GM12878 (cell line): ENCODE measurements at regions not wholly inside any gene's neighbourhood (a gene's known extent, or its start where the extent isn't known, plus 50 kb on each side); places are given as distances from the start of the nearest gene placed in this dataset.

Experiments
- EP300 ChIP-seq, 2 experiments: fragments of 150-350 bp in 1 of 2; IDR thresholded peaks; 2 replicates each; pipeline ENCODE4 v1.6.1; 2011 to 2012; ENCODE audit warnings: low read depth in 2 of 2, low read length in 2 of 2, borderline replicate concordance in 1 of 2, improper control_type of control experiment in 1 of 2, inconsistent platforms in 1 of 2; ENCODE audit not compliant: control insufficient read depth in 1 of 2
- GABPA ChIP-seq: IDR thresholded peaks from 2 replicates; pipeline ENCODE4 v1.6.1; 2014; ENCODE audit warnings: antibody characterized with exemption, low read depth, mild to moderate bottlenecking, inconsistent platforms
- HDAC6 ChIP-seq: fragments of 200-600 bp; sonication (generic); IDR thresholded peaks from one replicate; pipeline ENCODE4 v1.8.0; 2017; ENCODE audit warnings: antibody characterized with exemption; ENCODE audit not compliant: unreplicated experiment
- POLR2A ChIP-seq: IDR thresholded peaks from 2 replicates; pipeline ENCODE4 v1.6.1; 2011; ENCODE audit warnings: low read depth, mild to moderate bottlenecking, low read length
- POLR2AphosphoS5 ChIP-seq: IDR thresholded peaks from 2 replicates; pipeline ENCODE4 v1.6.1; 2011; ENCODE audit warnings: mild to moderate bottlenecking, low read length, inconsistent platforms
- RAD51 ChIP-seq: fragments of 450-650 bp; IDR thresholded peaks from 2 replicates; pipeline ENCODE4 v1.6.1; 2016; ENCODE audit warnings: moderate library complexity, mild to moderate bottlenecking, inconsistent platforms
- SMC3 ChIP-seq: IDR thresholded peaks from 2 replicates; pipeline ENCODE4 v1.6.1; 2011; ENCODE audit warnings: low read length, improper control_type of control experiment, borderline replicate concordance
- YY1 ChIP-seq: IDR thresholded peaks from 2 replicates; pipeline ENCODE4 v1.6.1; 2011; ENCODE audit warnings: low read depth, mild to moderate bottlenecking, low read length
- TF ChIP-seq, protein P1 (sequence below): IDR thresholded peaks from 2 replicates; pipeline ENCODE4 v1.6.1; 2012; ENCODE audit warnings: low read depth, low read length, improper control_type of control experiment
- TF ChIP-seq, protein P2 (sequence below), 3 experiments: IDR thresholded peaks in 2 of 3; conservative IDR thresholded peaks in 1 of 3; 2 replicates each; pipeline ENCODE4 v1.5.1; 2011; ENCODE audit warnings: low read depth in 3 of 3, low read length in 3 of 3, mild to moderate bottlenecking in 3 of 3, control low read depth in 2 of 3, moderate library complexity in 2 of 3, inconsistent platforms in 1 of 3, mixed read lengths in 1 of 3; ENCODE audit not compliant: control insufficient read depth in 2 of 3, insufficient read depth in 1 of 3; ENCODE audit errors: extremely low read depth in 1 of 3
- TF ChIP-seq, protein P3 (sequence below): IDR thresholded peaks from 2 replicates; pipeline ENCODE4 v1.6.1; 2011; ENCODE audit warnings: borderline replicate concordance, low read depth, mild to moderate bottlenecking, moderate library complexity, mixed read lengths, low read length; ENCODE audit not compliant: insufficient read depth; ENCODE audit errors: extremely low read length
- TF ChIP-seq, protein P4 (sequence below): fragments of 450-650 bp; IDR thresholded peaks from 2 replicates; pipeline ENCODE4 v1.6.1; 2014; ENCODE audit warnings: mild to moderate bottlenecking

DNA sequence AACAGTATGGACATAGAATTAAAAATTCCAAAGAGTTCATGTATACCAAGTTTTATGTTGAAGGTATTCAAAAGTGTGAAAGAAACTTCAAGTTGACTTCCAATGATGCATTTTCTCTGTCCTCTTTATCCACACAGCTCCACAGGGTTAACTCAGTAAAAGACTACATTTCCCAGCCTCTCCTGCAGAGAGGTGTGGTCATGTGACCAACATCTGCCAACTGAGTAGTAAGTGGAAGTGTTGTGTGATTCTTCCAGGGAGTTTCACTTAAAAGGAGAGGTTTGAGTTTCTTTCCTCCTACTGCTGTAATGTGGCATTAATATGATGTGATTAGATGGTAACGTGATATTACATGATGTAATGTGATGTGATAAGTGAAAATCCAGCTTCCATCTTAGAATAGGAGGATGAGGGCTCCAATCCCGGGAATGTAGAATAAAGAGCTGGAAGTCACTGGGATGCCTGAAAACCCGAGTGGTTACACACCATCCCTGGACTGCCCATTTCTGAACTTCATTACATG is 280.6 kb downstream of the ARRDC4 start:
- no peak for TF ChIP-seq SMC3
- TF ChIP-seq, protein P1, sequence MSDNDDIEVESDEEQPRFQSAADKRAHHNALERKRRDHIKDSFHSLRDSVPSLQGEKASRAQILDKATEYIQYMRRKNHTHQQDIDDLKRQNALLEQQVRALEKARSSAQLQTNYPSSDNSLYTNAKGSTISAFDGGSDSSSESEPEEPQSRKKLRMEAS = no peak
- TF ChIP-seq GABPA = no peak
- TF ChIP-seq, protein P2, sequence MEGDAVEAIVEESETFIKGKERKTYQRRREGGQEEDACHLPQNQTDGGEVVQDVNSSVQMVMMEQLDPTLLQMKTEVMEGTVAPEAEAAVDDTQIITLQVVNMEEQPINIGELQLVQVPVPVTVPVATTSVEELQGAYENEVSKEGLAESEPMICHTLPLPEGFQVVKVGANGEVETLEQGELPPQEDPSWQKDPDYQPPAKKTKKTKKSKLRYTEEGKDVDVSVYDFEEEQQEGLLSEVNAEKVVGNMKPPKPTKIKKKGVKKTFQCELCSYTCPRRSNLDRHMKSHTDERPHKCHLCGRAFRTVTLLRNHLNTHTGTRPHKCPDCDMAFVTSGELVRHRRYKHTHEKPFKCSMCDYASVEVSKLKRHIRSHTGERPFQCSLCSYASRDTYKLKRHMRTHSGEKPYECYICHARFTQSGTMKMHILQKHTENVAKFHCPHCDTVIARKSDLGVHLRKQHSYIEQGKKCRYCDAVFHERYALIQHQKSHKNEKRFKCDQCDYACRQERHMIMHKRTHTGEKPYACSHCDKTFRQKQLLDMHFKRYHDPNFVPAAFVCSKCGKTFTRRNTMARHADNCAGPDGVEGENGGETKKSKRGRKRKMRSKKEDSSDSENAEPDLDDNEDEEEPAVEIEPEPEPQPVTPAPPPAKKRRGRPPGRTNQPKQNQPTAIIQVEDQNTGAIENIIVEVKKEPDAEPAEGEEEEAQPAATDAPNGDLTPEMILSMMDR (IDR thresholded peaks at IDR 0.05 in 2 of 3, conservative IDR thresholded peaks at IDR 0.05 in 1 of 3; ENCODE audit: control insufficient read depth in 2 of 3, extremely low read depth in 1 of 3, insufficient read depth in 1 of 3, low read depth in 3 of 3, low read length in 3 of 3) = no peak
- TF ChIP-seq, protein P3, sequence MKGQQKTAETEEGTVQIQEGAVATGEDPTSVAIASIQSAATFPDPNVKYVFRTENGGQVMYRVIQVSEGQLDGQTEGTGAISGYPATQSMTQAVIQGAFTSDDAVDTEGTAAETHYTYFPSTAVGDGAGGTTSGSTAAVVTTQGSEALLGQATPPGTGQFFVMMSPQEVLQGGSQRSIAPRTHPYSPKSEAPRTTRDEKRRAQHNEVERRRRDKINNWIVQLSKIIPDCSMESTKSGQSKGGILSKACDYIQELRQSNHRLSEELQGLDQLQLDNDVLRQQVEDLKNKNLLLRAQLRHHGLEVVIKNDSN = no peak
- TF ChIP-seq, protein P4, sequence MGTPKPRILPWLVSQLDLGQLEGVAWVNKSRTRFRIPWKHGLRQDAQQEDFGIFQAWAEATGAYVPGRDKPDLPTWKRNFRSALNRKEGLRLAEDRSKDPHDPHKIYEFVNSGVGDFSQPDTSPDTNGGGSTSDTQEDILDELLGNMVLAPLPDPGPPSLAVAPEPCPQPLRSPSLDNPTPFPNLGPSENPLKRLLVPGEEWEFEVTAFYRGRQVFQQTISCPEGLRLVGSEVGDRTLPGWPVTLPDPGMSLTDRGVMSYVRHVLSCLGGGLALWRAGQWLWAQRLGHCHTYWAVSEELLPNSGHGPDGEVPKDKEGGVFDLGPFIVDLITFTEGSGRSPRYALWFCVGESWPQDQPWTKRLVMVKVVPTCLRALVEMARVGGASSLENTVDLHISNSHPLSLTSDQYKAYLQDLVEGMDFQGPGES = no peak
- TF ChIP-seq EP300 (IDR thresholded peaks at IDR 0.05; ENCODE audit: borderline replicate concordance in 1 of 2, control insufficient read depth in 1 of 2, low read depth in 2 of 2, low read length in 2 of 2) = no peak
- TF ChIP-seq YY1 = no peak
- no peak for TF ChIP-seq RAD51
- TF ChIP-seq POLR2AphosphoS5 = no peak
- no peak for TF ChIP-seq POLR2A
- TF ChIP-seq HDAC6 = no peak
